ENCODE measurements at regions not wholly inside any gene's neighbourhood (a gene's known extent, or its start where the extent isn't known, plus 50 kb on each side); places are given as distances from the start of the nearest gene placed in this dataset.
"Not testable (repeated sequence)": the region's sequence is repeated elsewhere in the genome, so short reads cannot be mapped to it uniquely, and the experiment has no call there.

- TF ChIP-seq CTCF (IDR thresholded peaks at IDR 0.05), result no peak
- Mint-ChIP-seq H3K36me3 (ENCODE audit: low read depth) (peaks cover 1% of the 10 kb centered on the region), H3K4me1 (ENCODE audit: low read depth) (no peaks in the 10 kb centered on the region), H3K27ac (ENCODE audit: unreplicated experiment) (no peak overlapping the region), H3K4me3 (ENCODE audit: unreplicated experiment) (no peak overlapping the region), H3K9me3 (ENCODE audit: low read depth) (peaks cover 24% of the 10 kb centered on the region), H3K27me3 (ENCODE audit: low read depth) (no peaks in the 10 kb centered on the region)
- DNase-seq (ENCODE audit: low spot score), result no peak
Measured at GRCh38 chr7:52741670-52742290, 293.7 kb upstream of the POM121L12 start.

GRCh38 chr7:52735656-52736055 lies 299.8 kb upstream of the POM121L12 start:
- Mint-ChIP-seq H3K27ac (ENCODE audit: unreplicated experiment) (no peak overlapping the region), H3K36me3 (ENCODE audit: low read depth) (peaks cover 1% of the 10 kb centered on the region), H3K9me3 (ENCODE audit: low read depth) (peaks cover 23% of the 10 kb centered on the region), H3K27me3 (ENCODE audit: low read depth) (no peaks in the 10 kb centered on the region), H3K4me1 (ENCODE audit: low read depth) (no peaks in the 10 kb centered on the region), H3K4me3 (ENCODE audit: unreplicated experiment) (no peak overlapping the region)
- no peak for TF ChIP-seq CTCF (IDR thresholded peaks at IDR 0.05)
- no peak for DNase-seq (ENCODE audit: low spot score)

GRCh38 chr7:52728683-52729082 lies 306.8 kb upstream of the POM121L12 start:
- not testable (repeated sequence) for H3K4me1 Mint-ChIP-seq (ENCODE audit: low read depth)
- H3K9me3 Mint-ChIP-seq (ENCODE audit: low read depth), result peaks cover 10% of the 10 kb centered on the region

DNA sequence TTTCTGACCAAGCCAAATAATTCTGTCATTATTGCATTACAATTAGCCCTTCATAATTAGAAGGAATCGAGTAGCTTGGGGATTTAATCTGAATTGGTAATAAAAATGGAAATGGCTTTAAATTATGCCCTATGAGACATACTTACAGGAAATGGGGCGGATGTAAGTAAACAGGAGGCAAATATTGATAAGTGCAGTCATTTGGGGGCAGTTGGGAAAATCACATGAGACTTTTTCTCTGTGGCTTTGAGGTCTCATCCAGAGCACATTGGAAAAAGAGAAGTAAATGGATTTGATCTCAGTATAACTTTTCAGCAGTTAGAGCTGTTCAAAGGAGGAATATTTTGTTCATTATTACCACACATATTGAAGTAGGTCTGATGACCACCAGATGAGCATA lies 307.8 kb upstream of the POM121L12 start:
- Mint-ChIP-seq H3K4me1 (ENCODE audit: low read depth) (no peaks in the 10 kb centered on the region), H3K27ac (ENCODE audit: unreplicated experiment) (no peak overlapping the region), H3K4me3 (ENCODE audit: unreplicated experiment) (no peak overlapping the region), H3K27me3 (ENCODE audit: low read depth) (no peaks in the 10 kb centered on the region), H3K9me3 (ENCODE audit: low read depth) (peaks cover 10% of the 10 kb centered on the region), H3K36me3 (ENCODE audit: low read depth) (no peaks in the 10 kb centered on the region)
- no peak for TF ChIP-seq CTCF (IDR thresholded peaks at IDR 0.05)
- DNase-seq (ENCODE audit: low spot score), result no peak

More at GRCh38 chr7:52728683-52729082, 306.8 kb upstream of the POM121L12 start:
- not testable (repeated sequence) for H3K27me3 Mint-ChIP-seq (ENCODE audit: low read depth); DNase-seq (ENCODE audit: low spot score); H3K4me3 Mint-ChIP-seq (ENCODE audit: unreplicated experiment); H3K27ac Mint-ChIP-seq (ENCODE audit: unreplicated experiment); H3K36me3 Mint-ChIP-seq (ENCODE audit: low read depth)

GRCh38 chr7:52726986-52727385 lies 308.4 kb upstream of the POM121L12 start:
- DNase-seq (ENCODE audit: low spot score), result no peak
- H3K4me3 Mint-ChIP-seq (ENCODE audit: unreplicated experiment), result no peak overlapping the region
- no peak for TF ChIP-seq CTCF (IDR thresholded peaks at IDR 0.05)
- no peaks in the 10 kb centered on the region for H3K4me1 Mint-ChIP-seq (ENCODE audit: low read depth)
- no peaks in the 10 kb centered on the region for H3K36me3 Mint-ChIP-seq (ENCODE audit: low read depth)
- H3K27me3 Mint-ChIP-seq (ENCODE audit: low read depth), result no peaks in the 10 kb centered on the region
- peaks cover 10% of the 10 kb centered on the region for H3K9me3 Mint-ChIP-seq (ENCODE audit: low read depth)
- no peak overlapping the region for H3K27ac Mint-ChIP-seq (ENCODE audit: unreplicated experiment)

GRCh38 chr7:52726493-52726892 lies 308.9 kb upstream of the POM121L12 start:
- Mint-ChIP-seq H3K4me3 (ENCODE audit: unreplicated experiment) (no peak overlapping the region), H3K27me3 (ENCODE audit: low read depth) (no peaks in the 10 kb centered on the region)
- no peak for DNase-seq (ENCODE audit: low spot score)

More at GRCh38 chr7:52726493-52726892, 308.9 kb upstream of the POM121L12 start:
- Mint-ChIP-seq H3K36me3 (ENCODE audit: low read depth) (no peaks in the 10 kb centered on the region), H3K4me1 (ENCODE audit: low read depth) (no peaks in the 10 kb centered on the region), H3K9me3 (ENCODE audit: low read depth) (peaks cover 7% of the 10 kb centered on the region), H3K27ac (ENCODE audit: unreplicated experiment) (no peak overlapping the region)
- TF ChIP-seq CTCF (IDR thresholded peaks at IDR 0.05), result no peak

Data from chondrocyte (in vitro differentiated cells).